ENCODE measurements at regions not wholly inside any gene's neighbourhood (a gene's known extent, or its start where the extent isn't known, plus 50 kb on each side); places are given as distances from the start of the nearest gene placed in this dataset.
"Not testable (repeated sequence)": the region's sequence is repeated elsewhere in the genome, so short reads cannot be mapped to it uniquely, and the experiment has no call there.

DNA sequence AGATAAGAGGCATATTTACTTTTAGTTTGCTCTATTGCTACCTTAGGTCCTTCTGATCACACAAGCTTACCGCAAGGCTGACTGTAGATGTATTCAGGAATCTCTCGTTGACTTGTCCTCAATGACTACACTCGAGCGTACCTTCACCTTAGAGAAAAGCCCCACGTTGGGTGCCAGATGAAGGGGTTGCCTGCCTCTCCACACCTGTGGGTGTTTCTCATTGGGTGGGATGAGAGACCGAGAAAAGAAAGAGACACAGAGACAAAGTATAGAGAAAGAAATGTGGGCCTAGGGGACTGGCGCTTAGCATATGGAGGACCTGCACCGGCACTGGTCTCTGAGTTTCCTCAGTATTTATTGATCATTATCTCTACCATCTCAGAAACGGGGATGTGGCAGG is 51.8 kb downstream of the ASCL4 start:
- no peak for DNase-seq

DNA sequence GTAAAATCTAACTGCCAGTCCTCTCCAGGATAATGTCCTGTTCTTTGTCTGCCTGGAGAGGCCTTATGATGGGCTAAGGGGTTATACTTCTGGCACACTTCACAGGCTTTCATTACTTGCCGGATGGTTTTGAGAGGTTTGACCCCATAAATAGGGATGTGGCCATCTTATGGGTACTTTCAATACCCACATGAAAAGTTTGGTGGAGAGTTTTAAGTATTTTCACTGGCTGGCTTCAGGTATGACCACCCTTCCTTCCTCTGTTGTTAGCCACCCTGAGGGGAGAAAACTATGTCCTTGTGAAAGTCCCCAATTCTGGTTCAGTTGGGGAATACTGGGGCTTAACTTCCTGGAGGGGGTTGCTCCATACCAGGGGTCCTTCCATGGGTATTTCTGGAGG is 54.8 kb downstream of the ASCL4 start:
- no peak for DNase-seq

DNA sequence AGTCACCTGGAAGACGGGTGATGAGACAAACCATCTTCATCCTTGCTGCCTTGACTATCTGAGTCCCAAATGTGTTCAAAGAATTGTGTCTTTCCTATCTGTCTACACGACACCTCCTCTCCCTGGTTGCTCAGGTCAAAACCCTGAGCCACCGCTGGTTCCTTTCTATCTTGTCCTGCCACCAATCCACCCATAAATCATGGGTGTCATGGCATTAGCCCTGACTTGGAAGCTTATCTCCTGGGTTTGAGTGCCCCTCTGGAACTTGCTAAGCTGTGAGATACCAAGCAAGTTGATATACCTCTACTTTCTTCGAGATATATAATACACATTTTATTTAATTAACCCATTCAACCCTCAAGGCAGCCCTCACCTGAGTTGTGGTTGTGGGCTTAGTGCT is 57.9 kb downstream of the ASCL4 start:
- no peak for DNase-seq

DNA sequence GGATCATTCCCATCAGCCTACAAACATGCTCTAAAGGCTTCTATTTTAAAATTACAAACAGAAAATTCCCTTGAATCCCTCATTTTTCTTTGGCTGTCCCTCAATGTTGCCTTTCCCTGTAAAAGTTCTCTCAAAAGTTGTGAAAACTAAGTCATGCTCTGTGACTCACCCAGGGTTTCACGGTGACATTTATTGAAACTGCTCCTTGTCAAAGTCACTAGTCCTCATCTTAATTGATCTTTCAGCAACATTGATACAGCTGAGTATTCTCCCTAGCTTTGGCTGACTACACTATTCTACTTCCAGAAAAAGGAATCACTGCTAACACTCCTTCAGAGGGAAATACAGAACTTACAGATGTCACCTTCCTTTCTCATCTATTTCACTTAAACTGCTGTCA is 65.7 kb downstream of the ASCL4 start:
- no peak for DNase-seq

DNA sequence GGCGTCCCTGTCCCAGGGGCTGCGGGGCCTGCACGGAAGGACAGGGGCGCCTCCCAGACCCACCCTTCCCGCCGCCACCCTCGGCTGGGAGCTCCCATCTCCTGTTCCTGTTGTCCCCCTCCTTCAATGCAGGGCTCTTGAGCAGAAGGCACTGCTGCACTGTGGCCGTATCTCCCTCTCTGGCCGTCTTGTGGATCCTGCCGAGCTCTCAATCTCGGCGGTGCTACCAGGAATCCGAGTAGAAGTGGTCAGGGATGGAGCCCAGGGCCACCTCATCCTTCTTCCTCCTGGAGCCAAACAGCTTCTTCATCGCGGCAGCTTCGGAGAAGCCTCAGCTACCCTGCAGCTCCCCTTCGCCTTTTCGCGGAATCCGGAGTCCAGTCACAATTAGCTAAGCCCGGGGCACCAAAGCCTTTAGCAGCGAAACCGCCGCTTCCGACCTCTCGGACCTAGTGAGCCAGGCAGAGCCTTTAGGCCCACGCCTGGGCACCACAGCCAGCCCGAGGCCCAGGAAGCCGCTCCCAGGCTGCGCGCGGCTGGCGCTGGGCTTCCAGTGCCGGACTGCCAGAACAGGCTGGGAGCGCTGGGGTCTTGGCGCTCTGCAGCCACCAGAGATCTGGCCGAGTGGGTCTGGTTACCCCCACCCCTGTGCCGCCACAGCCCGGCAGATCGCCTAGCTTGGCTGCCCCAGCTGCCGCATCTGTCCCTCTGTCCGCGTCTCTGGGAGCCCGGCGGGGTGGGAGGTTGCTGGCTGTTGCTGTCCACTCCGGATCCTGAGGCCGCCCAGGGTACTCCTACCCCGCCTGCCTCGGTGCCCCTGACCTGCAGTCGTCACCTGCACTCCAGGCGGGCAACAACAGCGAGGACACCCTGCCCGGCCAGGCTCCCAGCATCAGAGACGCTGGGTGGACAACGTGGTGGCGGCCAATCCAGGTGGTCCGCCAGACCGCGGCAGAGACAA is 69.1 kb downstream of the ASCL4 start:
- DNase-seq, result no peak

DNA sequence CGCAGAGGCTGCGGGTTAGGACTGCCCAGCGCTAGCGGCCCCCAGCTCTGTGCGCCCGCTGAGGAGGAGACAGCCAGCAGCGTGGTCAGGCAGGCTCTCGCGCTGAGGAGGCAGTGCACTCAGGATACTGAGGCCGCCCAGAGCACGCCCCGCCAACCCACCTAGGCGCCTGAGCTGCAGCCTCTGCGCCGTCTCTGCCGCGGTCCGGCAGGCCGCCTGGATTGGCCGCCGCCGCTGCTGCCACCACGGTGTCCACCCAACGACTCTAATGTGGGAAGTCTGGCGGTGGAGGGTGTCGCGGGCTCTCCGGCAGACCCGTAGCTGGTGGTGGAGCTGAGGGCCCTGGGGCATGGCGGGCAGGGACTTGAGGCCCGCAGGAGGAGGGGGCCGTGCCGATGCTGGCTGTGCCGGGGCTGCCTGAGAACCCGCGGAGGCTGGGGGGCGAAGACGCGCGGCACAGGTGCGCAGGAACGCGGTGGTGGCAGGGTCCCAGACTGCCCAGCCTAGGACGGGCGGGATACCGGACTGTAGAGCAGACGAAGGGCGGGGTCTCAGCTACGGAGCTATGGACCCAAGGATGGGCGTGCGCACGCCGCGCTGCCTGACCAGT is 69.9 kb downstream of the ASCL4 start:
- DNase-seq, result no peak

DNA sequence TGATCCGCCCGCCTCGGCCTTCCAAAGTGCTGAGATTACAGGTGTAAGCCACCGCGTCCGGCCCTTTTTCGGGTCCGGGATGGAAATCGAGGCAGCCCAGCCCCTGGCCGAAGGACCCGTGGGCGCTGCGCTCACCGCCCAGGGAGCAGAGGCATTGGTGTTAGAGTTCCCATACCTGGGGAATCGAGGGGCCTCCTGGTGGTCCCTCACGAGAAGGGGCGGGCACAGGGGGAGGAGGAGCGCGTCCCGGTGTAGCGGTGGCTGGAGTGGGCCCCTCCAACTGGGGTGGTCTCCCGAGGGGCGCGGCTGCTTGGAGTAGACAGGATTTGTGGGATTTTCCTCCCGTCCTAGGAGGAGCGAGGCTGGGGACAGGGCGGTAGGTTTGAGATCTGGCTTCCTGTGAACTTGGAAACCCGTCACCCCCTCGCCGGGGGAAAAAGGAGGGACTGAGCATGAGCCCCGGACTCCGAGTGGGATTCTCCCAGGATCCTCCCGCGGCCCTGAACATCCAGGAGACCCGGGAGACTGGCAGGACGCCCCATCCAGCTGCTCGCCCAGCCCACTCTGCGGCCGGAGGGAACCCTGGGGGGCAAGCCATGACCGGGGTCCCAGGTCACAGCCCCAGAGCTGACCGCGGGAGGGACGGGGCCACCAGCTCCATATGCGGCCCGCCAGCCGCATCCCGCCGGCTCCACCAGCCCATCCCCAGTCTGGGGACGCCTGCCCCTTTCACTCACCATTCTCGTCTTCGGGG is 70.9 kb downstream of the ASCL4 start:
- no peak for DNase-seq

DNA sequence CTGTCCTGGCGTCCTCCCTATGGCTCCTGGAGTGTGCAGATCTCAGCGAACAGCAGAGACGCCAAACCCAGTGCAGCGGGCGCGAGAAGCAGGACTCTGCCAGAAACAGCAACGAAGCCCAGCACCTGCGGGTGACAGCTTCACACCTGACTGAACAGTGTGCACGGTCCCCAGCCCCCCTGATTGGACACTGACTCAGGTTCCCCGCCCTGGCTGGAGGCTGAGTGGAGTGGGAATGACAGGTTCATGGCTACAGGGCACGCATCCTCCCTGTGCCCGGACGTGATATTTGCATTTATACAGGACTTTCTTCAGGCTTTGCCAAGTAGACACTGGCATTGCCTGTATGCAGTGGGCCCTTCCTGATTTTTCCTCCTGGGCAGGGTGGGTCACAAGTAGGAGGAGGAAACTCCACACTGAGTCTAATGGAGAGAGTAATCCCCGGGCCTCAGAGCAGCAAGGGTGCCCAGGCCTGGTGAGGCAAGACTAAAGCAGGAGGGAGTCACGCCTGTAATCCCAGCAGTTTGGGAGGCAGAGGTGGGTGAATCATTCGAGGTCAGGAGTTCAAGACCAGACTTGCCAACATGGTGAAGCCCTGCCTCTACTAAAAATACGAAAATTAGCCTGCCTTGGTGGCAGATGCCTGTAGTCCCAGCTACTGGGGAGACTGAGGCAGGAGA is 71.6 kb downstream of the ASCL4 start:
- no peak for DNase-seq

DNA sequence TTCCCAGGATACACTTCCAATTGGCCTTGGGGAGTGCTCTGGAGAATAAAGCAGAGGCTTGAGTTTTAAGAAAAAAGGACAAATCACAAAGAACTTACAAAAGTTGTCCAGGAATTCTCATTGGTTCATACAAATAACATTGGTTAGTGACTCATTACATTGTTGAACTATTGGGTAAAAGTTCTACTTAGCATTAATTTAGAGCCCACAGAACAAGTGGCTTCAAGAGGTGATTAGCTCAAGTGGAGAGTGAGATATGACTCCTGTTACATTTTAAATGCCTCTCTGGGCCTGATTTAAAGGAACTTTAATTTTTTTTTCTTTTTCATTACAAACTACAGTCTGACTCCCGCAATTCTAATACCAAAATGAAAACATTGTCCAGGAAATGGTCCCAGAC is 72.9 kb downstream of the ASCL4 start:
- no peak for DNase-seq

DNA sequence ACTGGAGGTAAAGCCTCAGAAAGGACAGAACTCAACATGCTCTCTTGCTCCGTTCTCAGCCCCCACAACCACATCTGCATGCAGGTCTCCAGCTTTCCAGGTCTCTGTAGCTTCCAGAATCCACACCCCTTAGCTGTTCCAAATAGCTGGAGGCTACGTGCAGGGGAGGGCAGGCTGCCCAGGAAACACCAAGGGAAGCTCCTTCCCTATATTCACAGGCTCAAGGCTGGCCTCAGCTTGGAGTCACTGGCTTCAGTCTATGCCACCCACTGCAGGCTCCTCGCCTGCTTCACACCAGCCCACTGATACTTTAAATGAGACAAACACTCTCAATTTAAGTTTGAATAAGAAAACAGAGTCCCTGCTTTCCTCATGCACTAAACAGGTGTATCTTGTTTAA is 73.3 kb downstream of the ASCL4 start:
- no peak for DNase-seq

DNA sequence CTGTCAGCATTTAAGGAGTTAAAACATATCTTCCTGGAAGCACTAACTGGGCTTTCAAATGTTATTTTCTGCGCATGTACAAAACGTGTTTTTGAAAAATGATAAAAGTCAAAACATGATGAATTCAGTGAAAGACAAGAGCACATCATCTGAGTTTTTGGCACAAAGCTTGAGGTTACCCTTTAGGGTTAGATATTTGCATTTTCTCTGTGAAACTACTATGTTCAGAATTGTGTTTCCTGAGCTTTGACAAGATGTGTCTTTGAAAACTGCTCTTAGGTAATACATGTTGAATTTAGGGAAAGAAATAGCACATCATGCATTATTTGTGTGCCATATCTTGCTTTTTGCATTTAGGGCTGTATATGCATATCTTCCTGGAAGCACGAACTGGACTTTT is 79.0 kb downstream of the ASCL4 start:
- DNase-seq, result no peak

DNA sequence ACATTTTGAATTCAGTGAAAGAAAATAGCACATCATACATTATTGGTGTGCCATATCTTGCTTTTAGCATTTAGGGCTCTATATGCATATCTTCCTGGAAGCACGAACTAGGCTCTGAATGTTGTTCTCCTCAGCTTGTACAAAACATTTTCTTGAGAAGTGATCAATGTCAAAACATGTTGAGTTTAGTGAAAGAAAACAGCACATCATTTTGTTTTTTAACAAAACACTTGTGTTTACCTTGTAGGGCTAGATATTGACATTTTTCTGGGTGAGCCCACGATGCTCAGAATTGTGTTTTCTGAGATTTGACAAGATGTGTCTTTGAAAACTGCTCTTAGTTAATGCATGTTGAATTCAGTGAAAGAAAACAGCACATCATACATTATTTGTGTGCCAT is 81.0 kb downstream of the ASCL4 start:
- no peak for DNase-seq

DNA sequence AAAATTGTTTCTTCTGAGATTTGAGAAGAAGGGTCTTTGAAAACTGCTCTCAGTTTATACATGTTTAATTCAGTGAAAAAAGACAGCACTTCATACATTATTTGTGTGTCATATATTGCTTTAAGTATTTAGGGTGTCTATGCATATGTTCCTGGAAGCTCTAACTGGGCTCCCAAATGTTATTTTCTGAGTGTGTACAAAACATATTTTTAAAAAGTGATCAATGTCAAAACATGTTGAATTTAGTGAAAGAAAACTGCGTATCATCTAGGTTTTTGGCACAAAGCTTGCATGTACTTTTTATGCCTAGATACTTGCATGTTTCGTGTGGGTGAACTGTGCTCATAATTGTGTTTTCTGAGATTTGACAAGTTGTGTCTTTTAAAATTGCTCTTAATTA is 81.6 kb downstream of the ASCL4 start:
- no peak for DNase-seq

DNA sequence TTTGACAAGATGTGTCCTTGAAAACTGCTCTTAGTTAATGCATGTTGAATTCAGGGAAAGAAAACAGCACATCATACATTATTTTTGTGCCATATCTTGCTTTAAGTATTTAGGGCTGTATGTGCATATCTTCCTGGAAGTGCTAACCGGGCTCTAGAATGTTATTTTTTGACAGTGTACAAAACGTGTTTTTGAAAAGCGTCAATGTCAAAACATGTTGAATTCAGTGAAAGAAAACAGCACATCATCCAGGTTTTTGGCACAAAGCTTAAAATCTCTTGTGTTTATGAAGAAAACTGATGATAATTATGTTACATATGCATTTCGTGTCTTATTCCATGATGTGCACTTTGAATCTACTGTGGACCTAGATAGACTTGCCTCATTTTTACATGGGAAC is 82.7 kb downstream of the ASCL4 start:
- no peak for DNase-seq

DNA sequence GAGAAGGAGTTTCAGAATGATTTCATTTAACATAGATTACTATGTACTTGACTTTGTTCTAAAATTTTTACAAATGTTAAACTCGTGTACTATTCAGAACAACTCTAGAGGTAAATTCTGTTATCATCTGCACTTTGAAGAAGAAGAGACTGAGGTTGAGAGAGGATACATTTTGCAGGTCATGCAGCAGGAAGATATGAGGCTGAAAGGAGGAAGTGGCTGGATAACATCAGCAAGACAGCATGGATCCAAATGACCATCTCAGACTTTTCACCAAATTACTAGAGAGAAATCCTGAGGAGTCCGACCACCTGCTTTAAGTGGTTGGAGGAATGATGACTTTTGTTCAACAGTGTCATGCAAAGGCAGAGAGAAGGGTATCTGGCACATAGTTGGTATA is 84.9 kb downstream of the ASCL4 start:
- DNase-seq, result no peak

DNA sequence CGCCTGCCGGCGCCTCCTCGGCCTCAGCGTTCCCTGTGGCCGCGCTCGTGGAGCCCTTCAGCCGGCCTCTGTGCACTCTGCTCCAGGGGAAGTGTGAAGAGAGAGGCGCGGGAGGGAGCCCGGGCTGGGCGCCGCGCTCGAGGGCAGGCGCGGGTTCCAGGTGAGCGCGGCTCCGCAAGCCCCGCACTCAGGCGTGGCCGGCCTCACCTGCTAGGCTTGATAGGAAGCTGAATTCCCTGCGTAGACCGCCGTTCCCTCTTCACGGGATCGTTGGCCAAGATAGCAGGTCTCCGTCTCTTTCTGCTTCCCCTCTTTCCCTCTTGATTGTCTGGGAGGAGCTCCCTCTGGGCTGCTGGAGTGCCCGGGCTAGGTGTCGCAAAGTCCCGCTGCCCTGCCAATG is 89.7 kb downstream of the ASCL4 start:
- DNase-seq, result no peak

DNA sequence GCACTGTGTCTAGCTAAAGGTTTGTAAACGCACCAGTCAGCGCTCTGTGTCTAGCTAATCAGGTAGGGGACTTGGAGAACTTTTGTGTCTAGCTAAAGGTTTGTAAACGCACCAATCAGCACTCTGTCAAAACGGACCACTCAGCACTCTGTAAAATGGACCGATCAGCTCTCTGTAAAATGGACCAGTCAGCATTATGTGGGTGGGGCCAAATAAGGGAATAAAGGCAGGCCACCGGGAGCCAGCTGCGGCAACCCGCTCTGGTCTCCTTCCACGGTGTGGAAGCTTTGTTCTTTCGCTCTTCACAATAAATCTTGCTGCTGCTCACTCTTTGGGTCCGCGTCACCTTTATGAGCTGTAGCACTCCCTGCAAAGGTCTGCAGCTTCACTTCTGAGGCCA is 90.2 kb downstream of the ASCL4 start:
- DNase-seq, result not testable (repeated sequence)

DNA sequence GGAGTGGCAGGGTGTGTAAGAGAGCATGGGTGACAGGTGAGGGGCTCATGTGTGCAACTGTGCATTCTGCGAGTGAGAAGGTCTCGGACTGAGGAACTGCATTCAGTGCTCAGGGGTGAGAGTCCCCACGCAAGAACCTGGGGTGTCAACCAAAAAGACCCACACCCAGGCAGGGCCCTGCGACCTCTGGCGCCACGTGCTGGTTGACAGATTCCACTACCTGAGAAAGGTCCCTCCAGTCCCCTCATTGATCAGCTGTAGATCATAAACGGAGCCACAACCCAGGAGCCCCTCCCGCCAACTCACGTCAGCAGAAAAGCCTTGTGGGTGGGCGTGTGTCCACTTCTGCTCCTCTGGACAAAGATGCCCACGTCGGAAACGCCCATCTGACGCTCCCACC is 98.7 kb downstream of the ASCL4 start:
- no peak for DNase-seq

DNA sequence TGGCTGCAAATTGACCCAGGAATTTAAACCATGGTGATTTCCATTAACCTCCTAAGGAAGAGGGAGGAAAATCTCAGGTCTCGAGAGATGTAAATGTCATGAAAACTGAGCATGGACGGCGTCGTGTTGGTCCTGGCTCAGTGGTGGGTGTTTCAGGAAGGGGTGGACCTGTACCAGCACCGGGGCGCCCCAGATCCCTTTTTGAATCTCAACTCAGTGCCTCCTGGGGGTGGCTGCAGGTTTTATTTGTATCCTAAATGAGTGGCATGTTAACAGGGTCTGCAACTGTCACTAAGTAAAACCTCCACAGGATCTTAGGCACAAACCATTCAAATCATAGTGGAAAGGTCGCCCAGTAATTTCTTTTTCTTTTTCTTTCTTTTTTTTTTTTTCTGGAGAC is 101.3 kb downstream of the ASCL4 start:
- DNase-seq, result no peak

DNA sequence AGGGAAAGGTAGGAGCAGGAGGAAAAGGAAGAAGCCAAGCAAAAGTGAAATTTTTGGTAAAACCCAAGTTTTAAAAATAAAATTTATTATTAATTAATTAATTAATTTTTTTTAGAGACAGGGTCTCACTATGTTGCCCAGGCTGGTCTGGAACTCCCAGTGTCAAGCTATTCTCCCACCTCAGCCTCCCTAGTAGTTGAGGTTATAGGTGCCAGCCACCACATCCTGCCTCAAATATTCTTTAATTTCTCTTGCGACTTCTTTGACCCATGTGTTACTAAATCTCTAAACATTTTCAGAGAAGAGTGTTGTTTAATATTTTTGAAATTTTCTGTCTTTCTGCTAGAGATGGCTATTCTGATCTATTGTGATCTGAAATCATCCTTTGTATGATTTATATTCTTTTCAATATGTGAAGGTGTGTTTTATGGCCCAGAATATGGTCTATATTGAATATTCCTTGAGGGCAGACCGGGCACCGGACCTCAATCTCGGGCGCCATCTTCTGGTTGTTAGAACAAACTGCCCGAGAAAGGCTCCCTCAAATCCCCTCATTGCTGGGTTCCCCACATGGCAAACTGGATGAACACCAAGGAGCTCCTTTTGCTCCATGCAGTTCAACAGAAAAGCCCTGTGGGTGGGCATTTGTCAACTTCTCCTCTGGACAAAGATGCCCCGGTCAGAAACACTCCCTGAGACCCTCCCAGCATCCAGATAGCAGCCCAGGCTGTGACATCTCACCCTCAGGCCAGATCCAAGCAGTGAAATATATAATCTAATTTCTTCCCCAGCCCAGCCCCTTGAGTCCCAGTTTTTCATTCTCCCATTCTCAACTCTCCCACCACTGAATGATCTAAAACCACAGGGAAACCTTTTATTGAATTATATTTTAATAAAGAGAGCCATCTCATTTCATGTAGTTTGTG is 110.5 kb downstream of the ASCL4 start:
- DNase-seq, result no peak

DNA sequence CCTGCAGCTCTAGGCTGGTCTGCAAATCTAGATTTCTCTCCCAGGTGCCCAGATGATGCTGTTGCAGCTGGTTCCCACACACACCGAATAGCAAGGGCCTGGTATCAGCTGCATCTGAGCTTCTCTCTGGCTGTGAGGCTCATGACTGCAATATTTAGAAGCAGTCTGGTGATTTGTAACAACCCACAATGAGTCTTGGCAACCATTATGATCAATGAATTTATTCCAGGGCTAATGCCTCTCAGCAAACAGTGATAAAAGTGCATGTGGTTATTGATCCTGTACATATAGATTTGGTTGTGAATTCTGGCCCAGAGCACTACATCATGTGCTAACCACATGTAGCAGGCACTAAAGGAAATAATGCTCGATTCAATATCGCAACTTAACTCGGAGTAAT is 114.3 kb downstream of the ASCL4 start:
- DNase-seq, result no peak

DNA sequence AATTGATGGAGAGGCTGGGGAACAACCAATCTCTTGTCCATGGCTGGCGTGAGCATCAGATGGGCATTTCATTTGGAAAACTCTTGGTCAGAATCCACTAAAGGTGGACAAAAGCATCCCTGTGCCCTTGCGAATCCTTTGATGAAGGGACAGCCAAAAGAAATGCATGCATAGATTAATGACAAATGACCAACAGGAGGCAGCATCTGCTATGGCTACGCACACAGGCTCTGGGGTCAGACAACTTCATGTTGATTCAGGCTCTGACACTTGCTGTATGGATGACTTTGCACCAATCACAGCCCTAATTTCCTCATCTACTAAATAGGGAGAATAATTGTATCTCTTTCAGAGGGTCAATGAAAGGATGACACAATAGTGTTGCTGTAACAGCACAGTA is 117.5 kb downstream of the ASCL4 start:
- DNase-seq, result no peak
